ENCODE measurements at regions not wholly inside any gene's neighbourhood (a gene's known extent, or its start where the extent isn't known, plus 50 kb on each side); places are given as distances from the start of the nearest gene placed in this dataset.

DNA sequence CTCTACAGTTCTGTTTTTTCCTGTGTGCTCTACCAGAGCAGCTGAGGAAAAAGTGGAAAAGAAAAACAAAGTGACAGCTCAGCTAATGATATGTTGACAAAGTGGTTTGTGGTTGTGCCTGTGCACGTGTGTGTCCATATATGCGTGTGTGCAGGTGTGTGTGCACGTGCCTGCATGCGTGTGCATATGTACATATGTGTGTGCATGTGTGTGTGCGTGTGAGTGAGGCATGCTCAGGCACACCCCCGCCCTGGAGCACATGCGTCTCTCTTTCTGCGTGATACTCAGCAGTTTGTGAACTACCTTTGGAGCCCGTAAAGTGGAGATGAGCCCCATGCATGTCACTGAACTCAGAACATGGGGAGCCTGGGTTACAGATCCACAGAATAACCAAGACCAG, 84.5 kb upstream of the GPR26 start:
- Histone ChIP-seq H3K27ac (ENCODE audit: insufficient read depth, low read depth, low read length, poor library complexity, severe bottlenecking) (no peak overlapping the region), H3K9me3 (ENCODE audit: control insufficient read depth, low read length) (no peaks in the 10 kb centered on the region), H3K4me1 (ENCODE audit: control insufficient read depth, insufficient read depth, low read length) (peaks cover 6% of the 10 kb centered on the region), H3K27me3 (ENCODE audit: control insufficient read depth, insufficient read depth, low read length, poor library complexity, severe bottlenecking) (peaks cover 6% of the 10 kb centered on the region), H3K36me3 (ENCODE audit: control insufficient read depth, insufficient read depth, low read length) (no peaks in the 10 kb centered on the region), H3K4me3 (ENCODE audit: insufficient read depth, low read depth, low read length) (no peak overlapping the region)
- 78 to 81% methylated on average over 9 of the region's 9 CpGs for WGBS, 2 experiments

DNA sequence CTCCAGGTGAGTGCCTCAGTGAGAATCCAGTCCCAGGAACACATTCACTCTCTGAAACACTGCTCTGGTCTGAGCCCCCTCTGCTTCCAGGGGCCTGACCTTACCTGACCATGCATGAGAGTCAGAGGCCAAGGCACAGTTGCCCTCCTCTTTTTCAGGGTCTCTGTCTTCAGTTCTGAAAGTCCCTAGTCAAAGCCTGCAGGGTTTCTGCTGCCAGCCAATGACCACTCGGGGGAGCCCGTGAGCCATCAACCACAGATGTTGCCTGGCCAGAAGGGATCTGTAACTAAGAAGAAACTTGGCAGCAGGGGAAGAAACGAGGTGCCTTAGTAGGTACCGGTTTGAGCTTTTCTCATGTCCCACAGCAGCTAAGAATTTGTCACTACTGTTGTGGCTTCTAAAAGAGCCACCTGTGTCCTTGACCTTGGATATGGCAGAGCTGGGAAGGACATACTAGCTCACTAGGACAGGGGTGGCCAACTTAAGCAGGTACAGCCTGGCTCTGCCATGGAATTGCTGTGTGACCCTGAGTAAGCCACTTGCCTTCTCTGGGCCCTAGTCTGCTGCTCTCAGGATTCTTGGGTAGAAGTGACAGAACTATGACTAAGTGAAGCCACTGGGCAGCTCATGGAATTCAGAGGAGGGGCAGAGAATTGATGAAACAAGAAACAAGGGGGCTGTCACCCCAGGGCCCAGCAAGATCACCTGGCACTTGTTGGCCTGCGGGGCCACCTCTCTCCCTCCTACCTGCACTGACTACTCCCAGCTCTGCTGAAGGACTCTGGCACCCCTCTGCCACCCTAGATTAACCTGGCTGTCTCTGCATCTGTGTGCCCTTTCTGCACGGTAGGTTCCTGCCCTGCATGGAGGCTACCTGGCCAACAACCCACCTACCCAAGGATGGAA, 83.8 kb upstream of the GPR26 start:
- H3K9me3 ChIP-seq (ENCODE audit: control insufficient read depth, low read length), result no peaks in the 10 kb centered on the region
- 37 to 38% methylated on average over 6 of the region's 6 CpGs for WGBS, 2 experiments
- no peak overlapping the region for H3K4me3 ChIP-seq (ENCODE audit: insufficient read depth, low read depth, low read length)
- H3K27ac ChIP-seq (ENCODE audit: insufficient read depth, low read depth, low read length, poor library complexity, severe bottlenecking), result no peak overlapping the region
- no peaks in the 10 kb centered on the region for H3K36me3 ChIP-seq (ENCODE audit: control insufficient read depth, insufficient read depth, low read length)
- peaks cover 6% of the 10 kb centered on the region for H3K4me1 ChIP-seq (ENCODE audit: control insufficient read depth, insufficient read depth, low read length)
- peaks cover 6% of the 10 kb centered on the region for H3K27me3 ChIP-seq (ENCODE audit: control insufficient read depth, insufficient read depth, low read length, poor library complexity, severe bottlenecking)

DNA sequence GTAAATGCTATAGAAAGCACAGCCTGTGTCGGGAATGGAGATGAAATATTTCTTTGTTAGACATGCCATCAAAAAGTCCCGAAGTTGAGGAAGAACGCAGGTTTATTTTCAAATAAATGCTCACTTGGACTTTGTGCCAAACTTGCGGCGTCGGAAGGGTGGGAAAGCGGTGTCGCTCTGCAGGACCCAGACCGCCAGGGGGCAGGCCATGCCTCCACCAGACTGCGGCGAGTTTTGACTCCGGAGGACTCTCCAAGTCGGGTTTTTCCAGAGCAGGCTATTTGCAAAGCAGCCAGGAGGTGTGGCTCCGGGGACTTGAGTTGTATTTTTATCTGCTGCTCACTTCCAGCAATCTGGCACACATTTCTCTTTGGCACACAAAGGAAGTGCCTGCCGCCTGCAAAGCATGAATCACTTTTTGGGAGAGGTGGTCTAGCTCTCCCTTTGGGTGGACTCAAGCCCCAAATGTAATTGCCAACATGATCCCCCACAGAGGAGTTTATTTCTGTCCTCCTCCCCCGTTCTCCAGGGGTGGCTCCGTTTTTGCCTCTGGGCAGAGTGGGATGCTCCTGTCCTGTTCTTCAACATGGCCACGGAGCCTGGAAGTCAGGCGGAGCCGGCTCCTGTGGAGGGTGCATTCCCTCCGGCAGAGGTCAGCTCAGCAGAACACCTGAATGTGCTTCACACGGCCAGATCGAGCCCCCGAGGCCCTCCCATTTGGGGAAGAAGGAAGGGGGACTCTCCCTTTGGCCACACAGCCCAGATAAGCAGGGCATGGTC, 82.3 kb upstream of the GPR26 start:
- no peak overlapping the region for H3K27ac ChIP-seq (ENCODE audit: insufficient read depth, low read depth, low read length, poor library complexity, severe bottlenecking)
- WGBS, 2 experiments, result 29 to 31% methylated on average over 24 of the region's 24 CpGs
- peaks cover 6% of the 10 kb centered on the region for H3K27me3 ChIP-seq (ENCODE audit: control insufficient read depth, insufficient read depth, low read length, poor library complexity, severe bottlenecking)
- no peaks in the 10 kb centered on the region for H3K36me3 ChIP-seq (ENCODE audit: control insufficient read depth, insufficient read depth, low read length)
- H3K9me3 ChIP-seq (ENCODE audit: control insufficient read depth, low read length), result no peaks in the 10 kb centered on the region
- H3K4me3 ChIP-seq (ENCODE audit: insufficient read depth, low read depth, low read length), result no peak overlapping the region
- no peaks in the 10 kb centered on the region for H3K4me1 ChIP-seq (ENCODE audit: control insufficient read depth, insufficient read depth, low read length)

GRCh38 chr10:123584419-123584775, 81.8 kb upstream of the GPR26 start:
- H3K36me3 ChIP-seq (ENCODE audit: control insufficient read depth, insufficient read depth, low read length), result no peaks in the 10 kb centered on the region
- no peaks in the 10 kb centered on the region for H3K9me3 ChIP-seq (ENCODE audit: control insufficient read depth, low read length)
- no peak overlapping the region for H3K4me3 ChIP-seq (ENCODE audit: insufficient read depth, low read depth, low read length)
- WGBS, 2 experiments, result 90 to 91% methylated on average over 12 of the region's 12 CpGs
- H3K27me3 ChIP-seq (ENCODE audit: control insufficient read depth, insufficient read depth, low read length, poor library complexity, severe bottlenecking), result peaks cover 6% of the 10 kb centered on the region
- H3K27ac ChIP-seq (ENCODE audit: insufficient read depth, low read depth, low read length, poor library complexity, severe bottlenecking), result no peak overlapping the region
- no peaks in the 10 kb centered on the region for H3K4me1 ChIP-seq (ENCODE audit: control insufficient read depth, insufficient read depth, low read length)

- Histone ChIP-seq H3K4me3 (ENCODE audit: insufficient read depth, low read depth, low read length) (no peak overlapping the region), H3K36me3 (ENCODE audit: control insufficient read depth, insufficient read depth, low read length) (no peaks in the 10 kb centered on the region), H3K9me3 (ENCODE audit: control insufficient read depth, low read length) (no peaks in the 10 kb centered on the region), H3K27me3 (ENCODE audit: control insufficient read depth, insufficient read depth, low read length, poor library complexity, severe bottlenecking) (peaks cover 6% of the 10 kb centered on the region), H3K4me1 (ENCODE audit: control insufficient read depth, insufficient read depth, low read length) (no peaks in the 10 kb centered on the region), H3K27ac (ENCODE audit: insufficient read depth, low read depth, low read length, poor library complexity, severe bottlenecking) (no peak overlapping the region)
- 73 to 81% methylated on average over 9 to 12 of the region's 12 CpGs for WGBS, 2 experiments
These were observed 80.4 kb upstream of the GPR26 start for GRCh38 chr10:123585477-123586445.

- Histone ChIP-seq H3K36me3 (ENCODE audit: control insufficient read depth, insufficient read depth, low read length) (no peaks in the 10 kb centered on the region), H3K4me3 (ENCODE audit: insufficient read depth, low read depth, low read length) (no peak overlapping the region), H3K27ac (ENCODE audit: insufficient read depth, low read depth, low read length, poor library complexity, severe bottlenecking) (no peak overlapping the region), H3K27me3 (ENCODE audit: control insufficient read depth, insufficient read depth, low read length, poor library complexity, severe bottlenecking) (peaks cover 6% of the 10 kb centered on the region), H3K9me3 (ENCODE audit: control insufficient read depth, low read length) (no peaks in the 10 kb centered on the region), H3K4me1 (ENCODE audit: control insufficient read depth, insufficient read depth, low read length) (no peaks in the 10 kb centered on the region)
- WGBS, 2 experiments, result 96% methylated on average over 3 of the region's 3 CpGs
These were observed 79.0 kb upstream of the GPR26 start for GRCh38 chr10:123587110-123587509.

DNA sequence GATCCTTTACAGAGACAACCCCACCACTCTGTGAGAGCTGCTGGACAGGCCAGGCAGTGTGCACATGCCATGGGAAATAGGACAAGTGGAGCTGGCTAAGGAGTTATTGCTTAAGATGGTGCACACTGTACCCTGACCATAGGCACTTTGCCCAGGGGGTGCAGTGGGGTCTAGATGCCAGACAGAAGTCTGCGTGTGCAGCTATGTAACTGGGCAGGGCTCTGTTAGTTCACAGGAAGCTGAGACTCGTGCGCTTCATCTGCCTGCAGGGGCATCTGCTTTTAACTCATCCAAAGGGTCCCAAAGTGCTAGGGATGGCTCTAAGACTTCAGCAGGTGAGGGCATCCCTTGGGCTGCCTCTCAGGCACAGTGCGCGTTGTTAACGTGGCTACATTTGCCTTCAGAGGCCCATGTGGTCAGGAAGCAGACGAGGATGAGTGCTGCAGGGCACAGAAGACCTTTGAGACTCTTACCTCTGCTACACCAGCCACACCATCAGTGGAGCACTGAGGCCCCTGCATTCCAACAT, 77.7 kb upstream of the GPR26 start:
- H3K9me3 ChIP-seq (ENCODE audit: control insufficient read depth, low read length), result no peaks in the 10 kb centered on the region
- WGBS, 2 experiments, result 89 to 91% methylated on average over 7 of the region's 7 CpGs

DNA sequence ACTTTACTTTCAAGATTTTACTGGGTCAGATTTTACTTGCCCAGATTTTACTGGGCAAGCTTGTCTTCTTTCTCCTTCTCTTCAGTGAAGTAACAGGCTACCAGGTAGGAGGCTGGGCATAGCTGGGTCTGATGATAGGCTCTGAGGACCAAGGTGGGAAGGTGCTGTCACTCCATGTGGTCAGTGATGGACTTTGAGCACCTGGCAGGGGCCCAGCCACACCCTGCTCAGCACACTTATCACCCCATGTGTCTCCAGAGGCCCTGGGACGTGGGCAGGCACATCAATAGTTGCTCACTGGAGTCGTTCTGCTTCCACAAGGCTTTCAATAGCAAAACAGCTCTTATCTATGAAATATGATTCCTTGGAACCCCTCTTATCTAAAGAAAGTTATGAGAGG, 70.5 kb upstream of the GPR26 start:
- H3K27me3 ChIP-seq (ENCODE audit: control insufficient read depth, insufficient read depth, low read length, poor library complexity, severe bottlenecking), result no peaks in the 10 kb centered on the region
- no peak overlapping the region for H3K27ac ChIP-seq (ENCODE audit: insufficient read depth, low read depth, low read length, poor library complexity, severe bottlenecking)
- H3K36me3 ChIP-seq (ENCODE audit: control insufficient read depth, insufficient read depth, low read length), result no peaks in the 10 kb centered on the region
- H3K4me3 ChIP-seq (ENCODE audit: insufficient read depth, low read depth, low read length), result no peak overlapping the region
- no peaks in the 10 kb centered on the region for H3K9me3 ChIP-seq (ENCODE audit: control insufficient read depth, low read length)
- WGBS, 2 experiments, result 88 to 98% methylated on average over 2 of the region's 2 CpGs
- no peaks in the 10 kb centered on the region for H3K4me1 ChIP-seq (ENCODE audit: control insufficient read depth, insufficient read depth, low read length)

More for the DNA sequence above, 77.7 kb upstream of the GPR26 start:
- Histone ChIP-seq H3K4me3 (ENCODE audit: insufficient read depth, low read depth, low read length) (no peak overlapping the region), H3K36me3 (ENCODE audit: control insufficient read depth, insufficient read depth, low read length) (no peaks in the 10 kb centered on the region), H3K4me1 (ENCODE audit: control insufficient read depth, insufficient read depth, low read length) (no peaks in the 10 kb centered on the region), H3K27ac (ENCODE audit: insufficient read depth, low read depth, low read length, poor library complexity, severe bottlenecking) (no peak overlapping the region), H3K27me3 (ENCODE audit: control insufficient read depth, insufficient read depth, low read length, poor library complexity, severe bottlenecking) (peaks cover 3% of the 10 kb centered on the region)

GRCh38 chr10:123597676-123598075, 68.5 kb upstream of the GPR26 start:
- no peaks in the 10 kb centered on the region for H3K4me1 ChIP-seq (ENCODE audit: control insufficient read depth, insufficient read depth, low read length)
- no peaks in the 10 kb centered on the region for H3K9me3 ChIP-seq (ENCODE audit: control insufficient read depth, low read length)
- H3K4me3 ChIP-seq (ENCODE audit: insufficient read depth, low read depth, low read length), result no peak overlapping the region
- H3K27ac ChIP-seq (ENCODE audit: insufficient read depth, low read depth, low read length, poor library complexity, severe bottlenecking), result no peak overlapping the region
- WGBS, 2 experiments, result 86 to 94% methylated on average over 4 of the region's 4 CpGs
- H3K36me3 ChIP-seq (ENCODE audit: control insufficient read depth, insufficient read depth, low read length), result no peaks in the 10 kb centered on the region
- no peaks in the 10 kb centered on the region for H3K27me3 ChIP-seq (ENCODE audit: control insufficient read depth, insufficient read depth, low read length, poor library complexity, severe bottlenecking)
